ENCODE measurements at regions not wholly inside any gene's neighbourhood (a gene's known extent, or its start where the extent isn't known, plus 50 kb on each side); places are given as distances from the start of the nearest gene placed in this dataset.
A peak's percentile ranks its signal among the peaks of the same experiment; 100 is the strongest.

DNA sequence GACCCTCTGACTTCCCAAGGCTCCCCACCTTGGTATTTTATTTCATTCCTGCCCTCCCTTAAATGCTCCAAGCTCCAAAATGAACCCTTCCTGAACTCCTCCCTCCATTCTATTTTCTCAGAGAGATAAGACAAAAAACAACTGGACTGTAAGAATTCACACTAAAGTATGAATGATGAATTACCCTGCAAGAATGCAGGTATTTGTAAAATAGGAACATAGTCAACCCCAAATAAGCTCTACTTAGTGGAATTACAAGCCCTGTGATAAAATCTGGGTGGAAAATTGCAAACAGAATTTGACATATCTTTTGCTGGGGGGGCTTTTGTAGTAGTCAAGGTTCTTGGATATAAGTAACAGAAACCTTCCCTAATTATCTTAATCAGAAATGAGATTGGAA, 67.8 kb upstream of the GJA8 start:
- no peak overlapping the region; the same call in 1 of the 2 replicates for H3K27ac Mint-ChIP-seq

More for the DNA sequence above, 67.8 kb upstream of the GJA8 start:
- Histone ChIP-seq H3K27me3 (ENCODE audit: insufficient read depth) (no peaks in the 10 kb centered on the region), H4K20me1 (replicated peaks; ENCODE audit: insufficient read depth) (no peaks in the 10 kb centered on the region), H3K79me2 (replicated peaks; ENCODE audit: insufficient read depth) (no peaks in the 10 kb centered on the region), H3K9me2 (ENCODE audit: insufficient read depth) (0 out of 2 replicates have a peak, but pooled peaks cover 13% of the 10 kb centered on the region), H3K4me1 (ENCODE audit: insufficient read depth) (peaks cover 54% of the 10 kb centered on the region), H3F3A (replicated peaks; ENCODE audit: low read depth) (0 out of 2 replicates have a peak, but pooled peaks cover 5% of the 10 kb centered on the region), H2AFZ (no peak overlapping the region), H3K27ac (ENCODE audit: low read depth) (peak overlapping the region; percentile 84; the same call in 1 of the 2 replicates), H3K4me2 (peak overlapping the region; percentile 45; the same call in 1 of the 2 replicates), H3K36me3 (ENCODE audit: insufficient read depth) (no peaks in the 10 kb centered on the region), H3K4me3 (no peak overlapping the region)
- TF ChIP-seq EZH2 (IDR thresholded peaks at IDR 0.05; ENCODE audit: low read depth, unreplicated experiment): no peak
- no peak for TF ChIP-seq STAT1 (IDR thresholded peaks at IDR 0.05; ENCODE audit: unreplicated experiment)
- no peak for TF ChIP-seq ZNF331 (CRISPR knock-in tag; IDR thresholded peaks at IDR 0.05; ENCODE audit: low read depth)
- TF ChIP-seq CTCF (conservative IDR thresholded peaks at IDR 0.05; ENCODE audit: low read depth in 2 of 2): no peak
- TF ChIP-seq EZH2phosphoT487 (IDR thresholded peaks at IDR 0.05; ENCODE audit: unreplicated experiment): no peak
- TF ChIP-seq POLR2AphosphoS5 (IDR thresholded peaks at IDR 0.05; ENCODE audit: low read depth): no peak
- TF ChIP-seq JUNB (IDR thresholded peaks at IDR 0.05; ENCODE audit: unreplicated experiment): no peak
- TF ChIP-seq CREB1 (CRISPR knock-in tag; IDR thresholded peaks at IDR 0.05; ENCODE audit: low read depth): no peak
- TF ChIP-seq NANOG (IDR thresholded peaks at IDR 0.05; ENCODE audit: borderline replicate concordance): no peak
- TF ChIP-seq, protein P1, sequence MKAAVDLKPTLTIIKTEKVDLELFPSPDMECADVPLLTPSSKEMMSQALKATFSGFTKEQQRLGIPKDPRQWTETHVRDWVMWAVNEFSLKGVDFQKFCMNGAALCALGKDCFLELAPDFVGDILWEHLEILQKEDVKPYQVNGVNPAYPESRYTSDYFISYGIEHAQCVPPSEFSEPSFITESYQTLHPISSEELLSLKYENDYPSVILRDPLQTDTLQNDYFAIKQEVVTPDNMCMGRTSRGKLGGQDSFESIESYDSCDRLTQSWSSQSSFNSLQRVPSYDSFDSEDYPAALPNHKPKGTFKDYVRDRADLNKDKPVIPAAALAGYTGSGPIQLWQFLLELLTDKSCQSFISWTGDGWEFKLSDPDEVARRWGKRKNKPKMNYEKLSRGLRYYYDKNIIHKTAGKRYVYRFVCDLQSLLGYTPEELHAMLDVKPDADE (IDR thresholded peaks at IDR 0.05): no peak
- TF ChIP-seq REST (IDR thresholded peaks at IDR 0.05; ENCODE audit: unreplicated experiment): no peak
- TF ChIP-seq ZNF114 (CRISPR knock-in tag; IDR thresholded peaks at IDR 0.05): no peak
- Mint-ChIP-seq H3K9me3 (no peaks in the 10 kb centered on the region; the same call in 1 of the 3 replicates), H3K4me3 (no peak overlapping the region), H3K4me1 (peaks cover 66% of the 10 kb centered on the region), H3K27me3 (ENCODE audit: insufficient read depth, low read depth, poor library complexity) (peaks cover 17% of the 10 kb centered on the region), H3K36me3 (ENCODE audit: low read depth) (no peaks in the 10 kb centered on the region; the same call in 2 of the 3 replicates)
- no peak for ATAC-seq
- no peak for DNase-seq (ENCODE audit: low spot score)

All from GM23338 (cell line).